HG02885 (cell line): ENCODE measurements at regions not wholly inside any gene's neighbourhood (a gene's known extent, or its start where the extent isn't known, plus 50 kb on each side); places are given as distances from the start of the nearest gene placed in this dataset.

ENCODE experiments used
- ATAC-seq: cut with Tn5 transposase; IDR thresholded peaks from one replicate; pipeline ENCODE4 v1.9.1; 2021; ENCODE audit warnings: mild to moderate bottlenecking; ENCODE audit not compliant: unreplicated experiment, poor library complexity

DNA sequence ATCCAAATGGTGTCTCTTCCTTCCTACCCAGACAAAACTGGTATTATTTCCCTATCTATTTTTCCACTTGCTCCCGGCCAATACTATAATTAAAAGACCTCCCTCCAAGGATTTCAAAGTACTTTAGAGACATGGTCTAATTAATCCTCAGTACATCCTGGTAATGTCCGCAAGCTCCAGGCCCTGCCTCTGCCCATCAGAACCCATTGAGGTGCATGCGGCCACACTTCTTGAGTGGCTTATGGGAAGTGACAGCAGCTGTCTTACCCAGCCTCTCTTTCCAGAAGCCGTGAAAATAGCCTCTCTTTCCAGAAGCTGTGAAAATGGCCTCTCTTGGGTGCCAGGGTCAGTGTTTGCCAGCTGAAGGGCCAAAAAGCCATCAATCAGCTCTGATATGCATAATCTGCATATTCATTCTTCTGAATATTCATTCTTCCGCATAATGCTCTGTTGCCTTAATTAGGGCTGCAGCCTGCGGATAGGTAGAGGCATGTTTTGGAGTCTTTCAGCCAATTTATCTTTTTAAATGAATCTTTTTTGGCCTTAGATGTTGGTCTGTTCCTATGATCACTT is 148.4 kb upstream of the TMTC4 start:
- no peak for ATAC-seq

DNA sequence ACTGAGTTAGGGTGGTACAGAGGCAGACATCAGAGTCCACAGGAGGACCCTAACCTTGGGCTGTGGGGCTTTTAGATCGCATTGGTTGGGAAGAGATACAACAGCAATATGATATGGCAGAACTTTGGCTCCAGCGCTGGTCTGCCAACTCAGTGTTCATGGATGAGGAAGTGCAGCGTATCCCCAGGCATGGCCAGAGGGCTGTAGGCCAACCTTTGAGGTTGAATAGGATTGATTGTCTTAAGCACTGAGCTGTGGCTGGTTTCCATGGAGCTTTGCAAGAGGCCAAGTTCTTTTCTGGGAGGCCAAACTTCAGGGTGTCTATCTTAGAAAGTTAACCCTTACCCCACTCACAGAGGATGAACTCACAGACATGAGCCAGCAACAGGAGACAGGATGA is 144.1 kb upstream of the TMTC4 start:
- ATAC-seq = no peak

DNA sequence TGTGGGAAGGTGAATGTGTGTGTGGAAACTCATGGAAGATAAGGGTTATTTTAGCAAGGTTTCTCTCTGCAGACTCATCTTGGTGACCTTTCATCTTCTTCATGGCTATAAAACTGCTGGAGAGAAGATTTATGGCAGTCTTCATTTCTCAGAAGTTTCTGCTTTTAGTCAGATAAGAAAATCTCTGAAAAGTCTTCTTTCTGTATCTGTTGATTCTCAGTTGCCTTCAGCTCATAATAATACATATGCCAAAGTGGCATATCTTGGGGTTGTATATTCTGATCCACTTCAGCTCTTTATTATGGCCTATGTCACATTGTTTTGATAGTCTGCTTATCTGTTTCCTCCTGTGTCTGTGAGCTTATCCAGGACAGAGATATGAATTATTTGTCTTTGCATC is 143.3 kb upstream of the TMTC4 start:
- ATAC-seq = no peak

- no peak for ATAC-seq
These were observed 141.0 kb upstream of the TMTC4 start for GRCh38 chr13:100815476-100816046.

- ATAC-seq = no peak
These were observed 138.5 kb upstream of the TMTC4 start for GRCh38 chr13:100812982-100813584.

DNA sequence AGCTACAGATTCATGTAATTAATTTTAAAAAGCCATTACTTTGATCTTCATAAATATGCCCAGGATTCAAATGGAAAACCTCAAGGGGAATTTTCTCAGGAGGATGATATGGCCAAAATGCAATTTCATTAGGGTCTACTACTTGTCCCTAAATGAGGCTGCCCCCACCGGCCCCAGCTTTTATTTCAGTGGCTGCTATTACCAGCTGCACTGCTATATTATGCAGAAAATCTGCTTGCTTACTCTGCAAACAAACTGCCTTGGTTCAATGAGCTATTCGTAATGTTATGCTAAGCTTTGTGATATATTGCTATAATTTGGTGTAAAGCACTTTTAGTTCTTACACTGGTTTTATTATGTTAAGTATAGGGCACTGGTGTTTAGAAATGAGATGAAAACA is 137.3 kb upstream of the TMTC4 start:
- ATAC-seq = no peak

DNA sequence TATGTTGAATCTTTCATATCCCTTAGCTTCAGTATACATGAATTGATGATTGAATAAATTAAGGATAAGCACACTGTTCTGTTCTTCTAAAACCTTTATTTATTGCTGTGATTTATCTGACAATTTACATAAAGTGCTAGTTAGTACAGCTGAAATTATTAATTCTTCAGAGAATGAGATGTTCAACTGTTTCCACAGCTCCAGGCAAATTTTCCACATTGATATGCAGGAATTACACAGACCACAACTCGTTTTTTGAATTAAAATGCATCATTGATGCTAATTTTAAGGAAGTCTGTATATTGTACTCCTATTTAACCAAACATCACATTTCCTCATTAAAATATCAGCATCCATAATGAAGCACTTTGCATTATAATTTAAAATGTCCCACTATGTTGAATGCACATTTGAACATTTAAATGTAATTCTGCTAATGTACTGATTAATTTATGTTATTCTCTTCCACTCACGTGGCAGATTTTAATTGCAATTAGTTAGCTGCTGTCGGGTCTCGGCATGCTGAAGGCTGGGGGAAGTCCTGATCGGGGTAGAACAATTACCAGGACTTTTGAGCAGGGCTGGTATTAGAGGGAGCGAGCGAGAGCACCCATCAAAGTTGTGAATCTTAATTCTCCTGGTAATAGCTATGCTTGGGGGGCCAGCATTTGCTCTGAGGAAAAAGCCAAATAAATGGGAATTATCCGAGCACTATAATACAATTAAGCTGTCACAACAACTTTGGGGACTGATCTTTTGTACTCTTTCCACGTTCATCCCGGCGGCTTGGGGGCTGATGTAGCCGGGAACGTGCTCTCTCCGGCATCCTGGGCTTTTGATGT is 136.7 kb upstream of the TMTC4 start:
- ATAC-seq = no peak

- ATAC-seq = no peak
These were observed 135.9 kb upstream of the TMTC4 start for GRCh38 chr13:100810481-100810880.

DNA sequence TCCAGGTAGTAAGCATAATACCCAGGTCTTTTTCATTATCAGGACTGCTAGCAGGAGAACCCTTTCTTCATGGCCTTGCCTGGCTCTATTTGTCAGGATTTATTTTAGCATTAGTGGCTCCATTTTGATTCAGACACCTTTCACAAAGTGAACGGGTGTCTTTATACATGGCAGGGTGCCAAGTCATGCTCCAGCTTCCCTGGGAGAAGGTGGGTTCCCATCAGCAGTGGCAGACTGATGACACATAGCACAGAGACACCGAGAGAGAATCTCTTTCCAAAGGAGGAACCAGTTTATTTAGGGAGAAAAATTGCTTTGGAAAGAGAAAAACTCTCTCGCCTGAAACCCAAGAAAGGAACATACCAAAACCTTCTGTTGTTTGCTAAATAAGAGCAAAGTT is 135.3 kb upstream of the TMTC4 start:
- no peak for ATAC-seq

DNA sequence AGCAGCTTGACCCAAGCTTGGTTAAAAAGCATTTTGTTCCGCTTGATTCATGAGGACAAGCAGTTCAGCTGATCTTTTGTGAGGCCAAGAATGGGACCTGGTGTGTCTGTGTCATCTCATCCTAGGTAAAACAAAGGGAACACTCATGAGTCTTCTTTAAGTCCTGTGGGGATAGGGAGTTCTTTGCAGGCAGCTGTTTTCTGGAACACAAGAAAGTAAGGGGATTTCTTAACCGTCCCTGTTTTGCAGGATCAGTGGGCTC is 134.5 kb upstream of the TMTC4 start:
- no peak for ATAC-seq

- ATAC-seq = no peak
These were observed 133.9 kb upstream of the TMTC4 start for GRCh38 chr13:100808330-100809128.

GRCh38 chr13:100803091-100803490 is 128.5 kb upstream of the TMTC4 start:
- ATAC-seq = no peak

DNA sequence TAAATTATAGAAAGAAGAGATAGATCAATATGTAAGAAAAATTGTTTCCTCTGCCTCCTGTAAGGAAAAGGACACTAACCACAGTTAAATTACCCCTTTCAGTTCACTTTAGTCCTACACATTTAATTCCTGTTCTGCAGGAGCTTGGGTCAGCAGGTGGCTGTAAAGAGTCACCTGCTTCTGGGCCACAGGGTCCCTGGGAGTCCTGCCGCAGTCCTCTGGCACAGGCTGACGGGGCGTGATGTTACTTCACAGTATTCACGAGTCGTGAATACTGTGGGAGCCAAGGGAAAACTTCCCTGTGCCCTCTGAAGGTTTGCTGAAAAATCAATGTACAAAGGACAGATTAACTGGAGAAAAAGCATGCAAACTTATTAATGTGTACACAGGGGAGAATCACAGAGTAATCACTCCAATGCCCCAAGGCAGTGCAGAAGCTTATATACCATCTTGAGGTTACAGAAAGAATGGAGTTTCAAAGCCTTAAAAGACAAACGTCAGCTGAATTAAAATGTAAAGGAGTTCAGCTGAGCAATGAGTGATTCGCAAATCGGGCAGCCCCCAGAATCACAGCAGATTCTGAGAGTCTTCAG is 125.8 kb upstream of the TMTC4 start:
- ATAC-seq = no peak

DNA sequence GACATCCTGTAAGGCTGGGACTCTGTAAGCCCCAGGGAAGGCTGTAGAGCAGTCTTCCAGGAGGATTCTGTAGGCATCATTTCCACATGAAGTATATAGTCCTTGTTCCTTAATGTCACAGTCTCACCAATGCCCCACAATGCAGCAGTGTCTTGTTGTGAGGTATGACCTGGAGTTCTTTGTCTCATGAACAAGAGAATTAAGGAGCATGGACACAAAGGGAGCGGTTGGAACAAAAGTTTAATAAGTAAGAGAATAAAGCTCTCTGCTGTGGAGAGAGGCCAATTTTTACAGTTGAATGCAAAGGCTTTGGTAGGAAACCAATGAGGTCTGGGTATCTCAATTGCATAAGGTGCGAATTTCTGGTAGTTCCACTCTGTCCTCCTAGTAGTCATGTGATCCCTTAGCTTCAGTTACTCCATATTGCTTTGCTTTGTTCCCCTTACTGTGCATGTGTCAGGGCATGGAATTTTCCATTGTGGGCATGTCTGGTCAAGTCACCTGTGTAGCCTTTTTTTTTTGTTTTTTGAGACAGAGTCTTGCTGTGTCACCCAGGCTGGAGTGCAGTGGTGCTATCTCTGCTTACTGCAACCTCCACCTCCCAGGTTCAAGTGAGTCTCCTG is 124.3 kb upstream of the TMTC4 start:
- no peak for ATAC-seq

GRCh38 chr13:100797921-100798320 is 123.3 kb upstream of the TMTC4 start:
- ATAC-seq = no peak

- ATAC-seq = no peak
These were observed 121.9 kb upstream of the TMTC4 start for GRCh38 chr13:100796463-100796862.

DNA sequence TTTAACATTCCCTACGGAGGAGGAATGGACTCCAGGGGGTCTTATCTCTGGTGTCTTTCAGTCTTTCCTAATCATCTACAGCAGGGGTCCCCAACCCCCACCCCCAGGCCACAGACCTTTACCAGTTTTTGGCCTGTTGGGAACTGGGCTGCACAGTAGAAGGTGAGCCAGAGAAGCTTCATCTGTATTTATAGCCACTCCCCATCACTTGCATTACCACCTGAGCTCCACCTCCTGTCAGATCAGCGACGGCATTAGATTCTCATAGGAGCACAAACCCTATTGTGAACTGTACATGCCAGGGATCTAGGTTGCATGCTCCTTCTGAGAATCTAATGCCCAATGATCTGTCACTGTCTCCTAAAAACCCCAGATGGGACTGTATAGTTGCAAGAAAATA is 120.0 kb upstream of the TMTC4 start:
- ATAC-seq = no peak

GRCh38 chr13:100790405-100790804 is 115.8 kb upstream of the TMTC4 start:
- peak; percentile 11 for ATAC-seq

GRCh38 chr13:100789968-100790367 is 115.4 kb upstream of the TMTC4 start:
- peak; percentile 97 for ATAC-seq

- peak; percentile 14 for ATAC-seq
These were observed 114.9 kb upstream of the TMTC4 start for GRCh38 chr13:100789481-100789880.
